Fibroblast of skin of right quadriceps (primary cell): ENCODE measurements at regions not wholly inside any gene's neighbourhood (a gene's known extent, or its start where the extent isn't known, plus 50 kb on each side); places are given as distances from the start of the nearest gene placed in this dataset.
"Not testable (repeated sequence)": the region's sequence is repeated elsewhere in the genome, so short reads cannot be mapped to it uniquely, and the experiment has no call there.

ENCODE experiments used
- DNase-seq: peaks from one replicate; pipeline ENCODE4 v3.0.0-alpha.2; 2013

GRCh38 chr4:166153548-166153947 lies 280.5 kb downstream of the TLL1 start:
- DNase-seq = peak; percentile 55

GRCh38 chr4:166162327-166162726 lies 289.3 kb downstream of the TLL1 start:
- DNase-seq = no peak

GRCh38 chr4:166165829-166166420 lies 292.9 kb downstream of the TLL1 start:
- DNase-seq = peak; percentile 77

DNA sequence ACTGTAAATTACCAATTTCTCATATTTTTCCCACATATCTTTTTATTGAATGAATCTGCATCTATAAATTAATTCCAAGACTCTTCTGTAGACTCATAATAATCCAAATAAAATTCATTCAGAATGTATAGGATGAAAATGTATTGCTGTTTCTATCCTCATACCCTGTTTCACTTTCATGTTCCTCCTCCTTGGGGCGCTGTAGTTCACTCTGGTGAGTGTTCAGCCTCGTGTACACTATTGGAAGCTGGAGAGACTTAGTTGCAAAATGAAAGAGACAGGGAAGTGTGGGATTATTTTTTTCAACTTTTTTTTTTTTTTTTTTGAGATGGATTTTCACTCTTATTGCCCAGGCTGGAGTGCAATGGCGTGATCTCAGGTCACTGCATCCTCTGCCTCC lies 296.1 kb downstream of the TLL1 start:
- DNase-seq = peak; percentile 21

GRCh38 chr4:166172619-166173018 lies 299.6 kb downstream of the TLL1 start:
- no peak for DNase-seq

DNA sequence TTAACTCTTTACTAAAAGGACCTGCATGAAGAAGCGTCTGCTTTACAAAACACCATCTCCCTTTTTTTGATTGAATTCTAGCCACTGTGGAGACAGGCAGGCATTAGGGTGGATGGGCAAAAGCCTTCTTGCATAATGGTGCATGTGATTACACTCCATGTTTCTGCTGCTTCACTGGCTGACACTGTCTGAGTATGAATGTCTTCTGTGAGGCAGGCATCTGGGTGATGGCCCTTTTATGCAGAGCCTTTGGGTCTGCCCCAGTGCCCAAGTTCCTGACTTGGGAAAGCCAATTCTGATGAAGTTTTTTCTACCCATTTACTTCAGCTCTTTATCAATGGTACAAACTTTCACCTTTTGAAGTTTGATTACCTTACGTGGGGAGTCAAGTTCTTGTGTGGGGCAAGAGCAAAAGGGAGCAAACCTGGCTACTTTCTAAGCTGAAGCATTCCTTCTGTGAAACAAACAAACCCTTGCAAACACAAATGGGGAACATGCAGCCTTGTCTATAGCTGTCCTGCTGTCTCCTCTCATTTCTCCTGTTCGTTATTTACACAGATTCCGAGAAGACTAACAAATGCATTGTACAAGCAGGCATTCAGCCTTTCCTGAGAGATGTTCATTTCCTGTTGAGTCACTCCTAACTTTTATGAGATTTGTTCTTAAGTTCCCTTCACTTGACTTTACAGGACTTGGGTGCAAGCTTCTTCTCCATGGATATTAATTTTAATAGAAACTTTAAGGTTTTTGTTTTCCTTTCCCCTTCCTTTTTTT lies 301.9 kb downstream of the TLL1 start:
- peak; percentile 25 for DNase-seq

- no peak for DNase-seq
These were observed 309.1 kb downstream of the TLL1 start for GRCh38 chr4:166182145-166182544.

DNA sequence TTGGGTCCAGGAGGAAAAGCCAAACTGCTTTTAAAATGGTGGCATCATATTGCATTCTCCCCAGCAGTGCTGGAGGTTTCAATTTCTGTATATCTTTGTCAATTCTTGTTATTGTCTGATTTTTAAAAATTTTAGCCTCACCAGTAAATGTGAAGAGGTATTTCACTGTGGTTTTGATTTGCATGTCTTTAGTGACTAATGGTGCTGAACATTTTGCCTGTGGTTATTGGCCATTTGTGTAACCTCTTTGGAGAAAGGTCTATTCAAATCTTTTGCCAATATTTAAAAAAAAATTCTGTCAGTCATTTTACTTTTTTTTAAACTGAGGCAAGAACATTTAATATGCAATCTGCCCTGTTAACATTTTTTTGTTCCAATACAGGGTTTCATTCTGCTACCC lies 322.1 kb downstream of the TLL1 start:
- DNase-seq = peak; percentile 10

DNA sequence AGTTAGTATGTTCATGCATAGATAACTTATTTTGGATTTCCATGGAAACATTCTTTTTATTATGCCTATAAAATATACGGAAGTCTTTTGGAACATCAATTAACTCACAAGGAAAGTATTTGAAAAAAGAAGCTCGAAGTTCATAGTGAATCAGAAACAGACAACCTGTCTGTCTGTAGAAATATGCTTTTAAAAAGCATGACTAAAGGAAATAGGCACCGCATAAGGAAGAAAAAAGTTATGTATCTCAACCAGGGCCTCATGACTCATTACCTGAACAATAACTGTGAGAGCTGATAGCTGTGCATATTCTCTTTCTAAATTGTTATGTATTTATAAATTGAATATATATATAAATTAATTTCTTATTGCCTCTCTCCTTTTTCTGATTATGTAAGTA lies 324.1 kb downstream of the TLL1 start:
- DNase-seq = no peak

DNA sequence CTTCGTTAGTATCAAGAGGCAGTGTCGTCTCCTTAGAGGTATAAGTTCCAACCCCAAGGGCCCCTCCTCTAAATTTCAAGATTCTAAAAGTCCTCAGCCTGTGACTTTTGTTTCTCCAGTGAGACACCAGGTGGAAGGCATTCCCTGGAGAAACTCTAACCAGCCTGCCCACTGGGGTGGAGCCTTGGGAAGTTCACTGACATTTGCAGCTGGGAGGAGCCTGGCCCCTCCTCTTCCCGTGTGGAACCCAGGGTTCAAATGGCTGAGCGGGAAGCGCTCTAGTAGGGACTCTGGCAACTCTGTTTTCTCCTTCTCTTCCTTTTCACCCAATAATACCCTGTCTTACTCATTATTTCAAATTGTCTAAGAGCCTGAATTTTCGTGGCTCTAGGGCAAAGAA lies 325.0 kb downstream of the TLL1 start:
- no peak for DNase-seq

- no peak for DNase-seq
These were observed 325.7 kb downstream of the TLL1 start for GRCh38 chr4:166198516-166199310.

DNA sequence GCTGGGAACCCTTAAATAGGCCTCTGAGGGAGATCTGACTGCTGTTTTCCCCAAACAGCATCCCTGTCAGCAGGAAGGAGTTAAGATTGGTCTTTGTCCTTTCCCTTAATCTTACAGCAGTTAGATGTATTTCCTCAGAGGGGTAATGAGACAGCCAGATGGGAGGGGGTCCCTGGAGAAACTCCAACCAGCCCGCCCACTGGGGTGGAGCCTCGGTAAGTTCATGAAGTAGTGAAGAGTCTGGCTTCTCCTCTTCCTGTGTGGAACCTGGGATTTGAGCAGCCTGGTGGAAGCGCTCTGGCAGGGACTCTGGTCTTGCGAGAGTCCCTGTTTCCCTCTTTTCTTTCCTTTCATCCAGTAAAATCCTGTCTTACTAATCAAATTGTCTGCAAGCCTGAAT lies 330.0 kb downstream of the TLL1 start:
- no peak for DNase-seq

DNA sequence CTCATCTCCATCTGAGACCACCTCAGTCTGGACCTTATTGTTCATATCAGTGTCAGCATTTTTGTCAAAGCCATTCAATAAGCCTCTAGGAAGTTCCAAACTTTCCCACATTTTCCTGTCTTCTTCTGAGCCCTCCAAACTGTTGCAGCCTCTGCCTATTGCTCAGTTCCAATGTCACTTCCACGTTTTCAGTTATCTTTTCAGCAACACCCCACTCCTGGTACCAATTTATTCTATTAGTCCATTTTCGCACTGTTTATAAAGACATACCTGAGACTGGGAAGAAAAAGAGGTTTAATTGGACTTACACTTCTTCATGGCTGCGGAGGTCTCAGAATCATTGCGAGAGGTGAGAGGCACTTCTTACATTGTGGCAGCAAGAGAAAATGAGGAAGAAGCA lies 339.3 kb downstream of the TLL1 start:
- DNase-seq = not testable (repeated sequence)

GRCh38 chr4:166222271-166222670 lies 349.2 kb downstream of the TLL1 start:
- no peak for DNase-seq

DNA sequence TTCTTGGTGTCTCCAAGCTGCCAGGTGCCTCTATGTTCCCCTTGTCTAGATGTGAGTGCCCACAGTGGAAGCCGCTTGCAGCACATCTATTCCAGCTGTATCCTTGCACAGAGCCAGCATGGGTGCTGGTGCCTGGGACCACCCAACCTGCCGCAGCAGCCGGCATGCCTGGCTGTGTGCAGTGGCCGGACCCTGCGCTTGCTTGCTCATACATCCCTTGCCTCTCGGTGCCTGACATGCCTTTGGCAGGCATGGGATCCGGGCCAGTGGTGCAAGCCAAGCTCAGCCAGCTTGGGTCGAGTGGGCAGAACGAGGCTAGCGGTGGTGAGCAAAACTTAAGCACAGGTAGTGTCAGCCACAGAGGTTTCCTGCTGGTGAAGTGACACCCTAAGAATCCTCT lies 355.1 kb downstream of the TLL1 start:
- no peak for DNase-seq

- DNase-seq = no peak
These were observed 356.8 kb downstream of the TLL1 start for GRCh38 chr4:166229799-166230198.

DNA sequence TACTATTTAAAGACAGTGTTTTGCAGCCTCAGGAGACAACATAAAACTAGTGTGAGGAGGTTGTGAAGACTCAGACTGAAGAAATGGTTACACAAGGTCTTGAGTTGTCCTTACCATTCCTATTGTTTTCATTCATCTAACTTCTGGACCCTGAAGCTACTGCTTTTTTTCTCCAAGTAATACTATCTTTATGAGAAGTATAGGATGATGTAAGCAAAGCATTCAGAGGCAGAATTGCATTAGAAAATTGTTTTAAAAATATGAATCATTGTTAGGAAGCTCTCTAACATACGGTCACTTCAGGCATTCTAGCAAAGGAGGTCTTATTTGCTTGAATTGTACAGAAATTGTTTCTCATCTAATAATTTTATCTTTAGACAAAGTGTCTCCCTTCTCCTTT lies 357.8 kb downstream of the TLL1 start:
- DNase-seq = peak; percentile 6

DNA sequence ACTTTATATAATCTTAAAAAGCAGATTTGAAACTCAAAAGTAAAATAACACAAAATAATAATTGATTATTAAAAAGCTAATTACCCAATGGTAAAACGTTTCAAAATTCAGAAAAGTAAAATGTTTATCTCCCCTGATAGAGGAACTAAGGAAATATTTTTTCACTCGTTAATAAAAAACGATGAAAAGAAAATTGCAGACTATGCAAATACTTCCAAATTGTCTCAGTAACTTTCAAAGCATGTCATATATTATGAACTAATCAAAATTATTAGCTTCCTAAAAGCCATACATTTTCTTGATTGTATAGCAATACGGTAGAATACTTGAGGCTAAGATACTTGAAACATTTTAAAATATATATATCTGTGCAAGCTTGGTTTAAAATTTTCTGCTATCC lies 366.3 kb downstream of the TLL1 start:
- DNase-seq = no peak

DNA sequence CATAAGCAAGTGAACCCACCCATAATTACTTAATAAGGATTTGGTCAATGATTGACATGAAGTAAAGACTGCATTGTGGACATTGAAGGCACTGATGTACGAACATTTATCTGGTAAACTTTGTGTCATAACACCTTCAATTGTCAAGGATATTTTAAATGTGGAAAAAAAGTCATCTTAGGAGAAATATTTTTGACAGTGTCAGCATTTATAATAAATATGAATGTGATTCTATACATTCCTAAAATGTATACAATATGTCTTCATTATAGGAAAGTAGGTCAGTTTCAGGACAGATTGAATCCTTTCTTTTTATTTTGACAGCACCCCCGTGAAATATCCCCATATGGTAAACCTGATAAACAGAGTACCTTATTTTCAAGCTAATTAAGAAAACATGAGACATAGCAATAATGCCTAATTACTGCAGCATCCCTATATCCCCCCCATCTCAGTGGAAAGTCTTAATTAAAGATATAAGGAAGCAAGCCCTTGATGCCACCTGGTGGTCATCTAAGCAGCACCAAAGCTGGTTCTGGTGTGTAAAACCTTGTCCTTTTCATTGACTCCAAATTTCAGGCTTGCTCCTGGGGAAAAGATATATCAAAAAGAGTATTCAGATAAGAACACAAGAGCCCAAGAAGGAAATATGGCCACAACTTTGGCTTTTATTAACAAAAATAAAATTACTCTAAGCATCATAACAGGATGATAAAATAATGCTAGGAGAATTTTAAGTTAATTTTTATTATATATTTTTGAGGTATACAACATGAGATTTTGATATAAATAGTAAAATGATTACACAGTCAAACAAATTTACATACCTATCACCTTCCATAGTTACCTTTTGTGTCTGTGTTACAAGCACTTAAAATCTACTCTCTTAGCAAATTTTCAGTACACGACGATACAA lies 379.7 kb downstream of the TLL1 start:
- DNase-seq = no peak

GRCh38 chr4:166257276-166257675 lies 384.2 kb downstream of the TLL1 start:
- no peak for DNase-seq

DNA sequence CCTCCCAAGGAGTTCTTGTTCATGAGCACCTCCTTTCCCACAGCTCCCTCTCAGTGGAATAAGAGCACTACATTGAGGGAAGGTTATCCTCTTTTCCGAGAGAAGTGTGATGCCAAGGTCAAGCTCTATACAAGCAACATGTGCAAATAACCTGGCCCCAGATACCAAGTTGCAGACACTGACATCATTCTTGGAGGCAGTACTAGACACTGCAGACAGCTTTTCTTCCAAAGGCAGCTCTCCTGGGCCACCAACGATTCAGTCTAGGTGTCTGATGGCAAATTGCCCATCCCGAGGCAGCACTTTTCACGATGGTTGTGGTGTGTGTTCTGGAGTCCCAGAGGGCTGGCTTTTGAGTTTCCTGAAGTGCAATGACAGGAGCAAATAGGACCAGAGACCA lies 384.9 kb downstream of the TLL1 start:
- no peak for DNase-seq

DNA sequence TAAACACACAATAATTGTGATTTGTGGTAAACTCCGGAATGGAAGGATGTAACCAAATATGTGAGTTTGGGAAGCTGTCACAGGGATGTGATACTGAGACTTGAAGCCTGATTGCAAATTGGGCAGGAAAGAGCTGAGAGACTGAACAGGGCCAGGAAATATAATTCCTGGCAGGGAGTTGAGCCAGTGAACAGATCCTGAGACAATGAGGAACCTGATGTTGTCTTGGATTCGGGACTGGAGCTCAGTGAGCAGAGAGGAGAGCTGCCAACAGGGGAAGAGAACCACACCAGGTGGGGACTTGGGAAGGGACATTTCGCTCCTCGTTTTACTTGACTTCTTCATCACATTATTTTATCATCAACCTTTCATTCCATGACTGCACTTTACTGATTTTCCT lies 386.0 kb downstream of the TLL1 start:
- no peak for DNase-seq
